ENCODE measurements at regions not wholly inside any gene's neighbourhood (a gene's known extent, or its start where the extent isn't known, plus 50 kb on each side); places are given as distances from the start of the nearest gene placed in this dataset.
A peak's percentile ranks its signal among the peaks of the same experiment; 100 is the strongest.

DNA sequence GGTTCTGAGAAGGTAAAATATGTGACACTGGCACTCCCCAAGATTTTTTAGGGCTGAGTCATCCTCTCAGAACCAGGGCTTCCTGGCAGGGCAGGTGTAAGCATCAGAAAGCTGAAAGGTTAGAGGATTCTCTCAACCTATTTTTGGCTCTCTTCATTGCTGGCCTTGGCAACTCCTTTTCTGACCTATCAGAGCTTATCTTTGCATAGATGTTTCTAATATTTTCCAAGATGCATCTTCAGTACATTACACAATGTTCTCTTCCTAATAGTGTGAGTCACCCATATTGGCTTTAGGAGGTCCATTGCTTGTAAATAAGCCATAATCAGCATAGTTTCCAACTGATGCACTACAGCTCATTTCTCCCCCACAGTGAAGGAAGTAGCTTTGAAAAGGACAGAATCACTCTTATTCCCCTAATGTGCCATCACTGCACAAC lies 2008.4 kb upstream of the PIK3C3 start:
- peak; percentile 16 to 67 for DNase-seq (ENCODE audit: low read depth in 2 of 2)

GRCh38 chr18:39945076-39945475 lies 2010.0 kb upstream of the PIK3C3 start:
- DNase-seq (ENCODE audit: low read depth in 2 of 2), result no peak

DNA sequence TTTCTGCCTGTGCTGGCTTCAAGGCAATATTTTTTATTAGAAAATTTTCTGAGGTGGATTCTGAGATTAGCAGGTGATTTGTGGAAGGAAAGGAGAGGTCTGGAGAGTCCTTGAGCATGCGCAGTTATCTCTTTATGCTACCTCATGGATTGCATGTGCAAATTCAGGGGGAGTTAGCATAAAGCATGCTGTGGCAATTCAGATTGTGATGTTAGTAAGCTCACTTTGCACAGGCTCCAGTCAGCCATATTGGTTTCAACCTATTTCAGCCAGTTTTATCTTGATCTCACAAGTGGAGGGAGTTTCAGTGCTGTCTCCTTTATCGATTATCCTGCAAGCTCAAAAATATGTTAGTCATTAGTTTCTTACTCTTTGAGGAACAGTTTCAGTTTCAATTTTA lies 2012.3 kb upstream of the PIK3C3 start:
- DNase-seq (ENCODE audit: low read depth in 2 of 2), result no peak

DNA sequence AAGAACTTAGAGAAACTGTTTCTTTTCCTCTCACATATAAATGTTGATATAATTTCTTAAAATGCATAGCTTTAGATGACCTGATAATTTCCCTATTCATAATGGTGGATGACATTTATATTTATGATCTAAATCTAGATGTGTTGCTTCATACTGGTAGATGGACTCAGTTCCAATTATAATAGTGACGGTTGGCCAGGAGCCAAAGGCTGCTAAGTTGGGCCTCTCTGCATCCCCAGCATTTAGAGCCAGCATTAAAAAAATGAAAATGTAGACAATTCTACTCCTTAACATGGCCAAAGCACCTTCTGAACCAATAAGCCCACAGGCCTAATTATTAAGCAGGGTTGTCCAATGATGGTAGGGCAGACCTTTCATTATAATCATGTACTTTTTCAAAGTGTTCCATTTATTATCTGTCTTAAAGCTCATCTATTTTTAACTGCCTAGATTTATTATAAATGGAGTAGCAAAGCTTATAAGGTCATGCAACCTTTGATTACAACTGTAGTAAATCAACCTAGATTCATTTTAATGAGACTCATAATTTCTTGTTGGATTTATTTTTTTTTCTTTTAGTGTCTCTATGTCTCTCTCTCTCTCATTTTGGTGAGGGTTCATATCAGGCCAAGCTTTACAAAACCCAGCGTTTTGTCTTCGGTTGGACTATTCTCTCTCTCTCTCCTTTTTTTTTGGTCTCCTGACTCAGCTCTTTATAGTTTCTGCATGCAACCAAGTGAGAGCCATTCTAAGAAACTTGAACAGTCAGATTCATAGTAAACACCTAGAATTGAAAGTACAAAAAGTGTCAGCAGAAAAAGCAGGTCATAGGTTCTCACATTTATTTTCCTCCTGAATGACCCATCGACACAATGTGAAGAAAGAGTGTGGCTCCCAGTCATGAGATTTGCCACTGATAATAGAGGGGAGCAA lies 2016.1 kb upstream of the PIK3C3 start:
- DNase-seq (ENCODE audit: low read depth in 2 of 2), result peak; percentile 1 to 5

GRCh38 chr18:39935598-39935997 lies 2019.4 kb upstream of the PIK3C3 start:
- DNase-seq (ENCODE audit: low read depth in 2 of 2), result peak in 1 of 2 donors; percentile 40

DNA sequence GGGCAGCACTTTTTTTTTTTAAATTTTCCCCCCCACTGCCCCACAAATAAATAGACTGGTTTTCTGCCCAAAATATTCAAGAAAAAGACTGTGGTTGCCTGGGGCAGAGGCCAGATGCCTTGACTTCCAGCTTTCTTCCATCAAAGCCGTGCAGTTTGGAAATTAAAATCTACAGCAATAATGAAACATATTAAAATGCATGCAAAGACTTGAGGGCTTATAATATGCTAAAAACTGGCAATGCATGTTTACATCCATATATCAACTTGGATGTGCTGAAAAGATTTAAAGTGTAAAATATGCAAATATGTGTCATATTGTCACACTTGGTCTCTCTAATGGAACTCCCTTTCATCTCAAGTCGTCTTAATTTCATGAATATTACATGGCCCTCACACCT lies 2036.2 kb upstream of the PIK3C3 start:
- no peak for DNase-seq (ENCODE audit: low read depth in 2 of 2)

- no peak for DNase-seq (ENCODE audit: low read depth in 2 of 2)
Observed at GRCh38 chr18:39913672-39914366, 2041.2 kb upstream of the PIK3C3 start.

DNA sequence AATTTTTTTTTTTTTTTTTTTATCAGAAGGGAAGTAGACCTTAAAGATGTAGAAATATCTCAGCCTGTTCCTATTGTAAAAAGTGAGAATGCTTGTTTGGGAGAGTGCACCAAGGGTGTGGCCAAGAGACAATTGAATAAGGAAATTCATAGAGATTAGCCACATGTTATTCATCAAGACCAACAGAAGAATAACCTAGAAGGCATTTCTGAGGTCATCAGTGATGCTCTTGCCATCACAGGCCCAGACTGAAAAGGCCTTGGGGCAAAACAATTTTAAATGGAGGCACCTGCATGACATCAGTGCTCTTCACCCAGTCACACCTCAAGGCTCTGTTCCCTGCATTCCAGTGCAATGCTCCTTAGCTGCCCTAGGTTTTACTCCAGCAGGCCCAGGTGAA lies 2043.3 kb upstream of the PIK3C3 start:
- DNase-seq (ENCODE audit: low read depth in 2 of 2), result no peak

DNA sequence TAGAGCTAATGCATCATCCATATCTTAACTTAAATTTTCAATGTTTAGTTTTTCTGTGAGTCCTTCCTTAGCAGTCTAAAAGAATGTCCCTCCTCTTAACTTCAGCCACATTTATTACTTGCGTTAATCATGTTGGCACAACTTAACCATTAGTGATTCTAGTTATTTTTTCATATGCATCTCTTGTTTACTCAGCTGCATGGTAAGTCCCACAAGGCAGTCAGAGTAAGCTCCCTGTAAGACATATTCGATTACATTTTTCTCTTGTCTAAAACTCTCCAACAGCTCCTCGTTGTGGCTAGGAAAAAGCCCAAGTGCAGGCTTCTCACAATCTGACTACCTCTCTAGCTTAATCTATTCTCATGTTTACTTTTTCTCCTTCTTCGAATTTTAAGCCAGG lies 2045.3 kb upstream of the PIK3C3 start:
- no peak for DNase-seq (ENCODE audit: low read depth in 2 of 2)

DNA sequence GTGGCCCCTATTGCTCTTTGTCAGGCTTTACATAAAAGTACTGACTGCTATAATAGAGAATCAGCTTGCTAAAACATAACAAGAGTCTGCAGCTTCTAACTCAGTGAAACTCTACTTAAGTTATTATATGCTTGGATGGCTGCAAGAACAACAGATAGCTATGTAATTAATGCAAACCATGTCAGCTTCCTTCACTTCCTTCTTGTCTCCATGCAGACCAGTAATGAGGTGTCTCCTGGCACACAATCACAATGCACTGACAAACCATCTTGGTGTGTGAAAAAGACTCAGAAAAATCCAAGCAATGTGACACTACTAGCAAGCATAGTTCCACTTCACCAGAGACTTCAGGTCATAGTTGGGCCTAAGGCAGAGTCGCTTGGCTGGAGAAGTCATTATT lies 2068.9 kb upstream of the PIK3C3 start:
- no peak for DNase-seq (ENCODE audit: low read depth in 2 of 2)

DNA sequence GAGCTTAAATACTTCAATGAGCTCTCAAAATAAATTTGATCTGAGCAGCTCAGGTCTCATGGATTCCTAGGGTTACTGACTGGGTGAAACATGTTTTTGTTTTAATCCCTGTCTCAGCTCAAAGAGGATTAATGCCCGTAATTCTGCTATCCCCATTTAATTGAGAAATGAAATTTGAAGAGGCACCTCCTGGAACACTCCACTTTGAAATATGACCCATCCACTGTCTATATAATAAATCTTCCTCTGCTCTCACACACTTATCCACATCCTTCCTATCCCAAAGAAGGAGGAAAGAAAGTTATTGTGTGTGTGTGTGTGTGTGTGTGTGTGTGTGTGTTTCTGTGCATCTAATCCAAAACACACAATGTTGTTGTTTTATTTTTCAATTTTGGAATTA lies 2082.4 kb upstream of the PIK3C3 start:
- DNase-seq (ENCODE audit: low read depth in 2 of 2), result no peak

- DNase-seq (ENCODE audit: low read depth in 2 of 2), result no peak
Observed at GRCh38 chr18:39871961-39872360, 2083.1 kb upstream of the PIK3C3 start.

GRCh38 chr18:39870591-39870990 lies 2084.4 kb upstream of the PIK3C3 start:
- DNase-seq (ENCODE audit: low read depth in 2 of 2), result no peak

- peak; percentile 34 to 47 for DNase-seq (ENCODE audit: low read depth in 2 of 2)
Observed at GRCh38 chr18:39863916-39864315, 2091.1 kb upstream of the PIK3C3 start.

GRCh38 chr18:39862341-39862740 lies 2092.7 kb upstream of the PIK3C3 start:
- DNase-seq (ENCODE audit: low read depth in 2 of 2), result no peak

DNA sequence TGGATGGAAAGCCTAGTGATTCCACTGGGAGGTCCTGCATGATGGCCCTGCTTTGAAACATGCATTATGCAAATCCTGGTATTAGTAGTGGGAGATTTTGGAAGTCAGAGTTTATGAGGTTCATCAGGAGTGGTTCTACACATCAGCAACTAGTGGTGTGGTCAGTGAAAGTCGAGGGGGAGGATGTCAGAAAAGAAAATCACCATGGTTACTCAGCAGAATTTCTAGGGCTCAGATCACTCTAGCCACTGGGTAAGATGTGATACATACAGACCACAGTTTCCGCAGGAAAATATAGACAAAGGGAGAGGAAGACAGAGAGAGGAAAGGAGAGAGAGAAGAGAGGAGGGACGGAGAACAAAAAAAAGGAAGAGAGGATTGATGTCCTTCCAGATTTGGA lies 2100.7 kb upstream of the PIK3C3 start:
- DNase-seq (ENCODE audit: low read depth in 2 of 2), result no peak

DNA sequence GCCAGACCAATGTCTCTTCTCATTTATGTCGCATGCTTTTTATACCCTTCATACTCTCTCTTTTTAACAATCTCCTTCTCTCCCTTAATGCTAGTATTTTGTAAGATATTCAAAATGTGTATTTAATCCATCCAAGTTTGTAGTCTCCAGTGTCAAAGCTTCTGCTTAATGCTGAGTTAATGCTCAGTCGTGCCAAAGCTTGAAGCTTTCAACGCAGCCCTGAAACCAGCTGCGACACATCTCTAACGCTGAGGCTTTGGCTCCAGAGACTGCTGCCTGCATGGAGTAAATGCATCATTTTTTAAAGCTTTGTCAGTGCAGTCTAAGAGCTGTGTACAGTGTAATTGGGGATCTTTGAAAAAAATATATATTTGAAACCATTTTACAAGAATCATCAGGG lies 2108.8 kb upstream of the PIK3C3 start:
- no peak for DNase-seq (ENCODE audit: low read depth in 2 of 2)

DNA sequence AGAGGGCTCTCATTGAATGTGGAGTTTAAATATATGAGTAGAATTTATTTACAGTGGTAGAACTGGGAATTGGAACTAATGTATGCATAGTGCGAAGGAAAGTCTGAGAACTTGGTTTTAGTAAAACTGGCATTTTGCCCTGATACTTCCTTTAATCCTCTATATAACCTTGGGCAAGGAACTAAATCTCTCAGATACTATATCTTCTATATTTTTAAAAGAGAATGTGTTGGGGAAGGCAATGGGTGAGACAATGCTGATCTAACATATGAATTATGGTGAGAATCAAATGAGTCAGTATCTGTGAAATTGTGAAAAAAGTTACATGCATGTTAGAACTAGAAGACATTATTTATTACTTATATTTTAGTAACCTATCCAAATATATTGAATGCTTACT lies 2109.4 kb upstream of the PIK3C3 start:
- DNase-seq (ENCODE audit: low read depth in 2 of 2), result no peak

DNA sequence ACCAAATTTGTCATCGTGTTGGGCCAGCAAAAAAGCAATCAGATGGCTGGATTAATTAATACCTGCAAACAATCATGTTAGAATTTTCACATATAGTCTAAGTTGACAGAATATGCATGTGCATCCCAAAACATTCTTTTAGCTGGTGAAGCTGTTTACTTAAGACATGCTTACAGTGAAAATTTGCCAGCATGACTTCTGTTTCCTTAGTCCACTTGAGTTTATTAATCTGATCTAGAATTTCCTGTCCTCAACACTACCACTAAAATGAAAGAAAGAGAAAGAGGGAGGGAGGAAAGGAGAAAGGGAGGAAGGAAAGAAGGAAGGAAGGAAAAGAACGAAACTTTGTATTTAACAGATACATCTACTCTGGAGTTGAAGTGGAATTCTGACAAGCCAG lies 2109.9 kb upstream of the PIK3C3 start:
- peak in 1 of 2 donors; percentile 9 for DNase-seq (ENCODE audit: low read depth in 2 of 2)

- DNase-seq (ENCODE audit: low read depth in 2 of 2), result no peak
Observed at GRCh38 chr18:39843546-39843945, 2111.5 kb upstream of the PIK3C3 start.

GRCh38 chr18:39842366-39842914 lies 2112.6 kb upstream of the PIK3C3 start:
- DNase-seq (ENCODE audit: low read depth in 2 of 2), result no peak
